ENCODE measurements at regions not wholly inside any gene's neighbourhood (a gene's known extent, or its start where the extent isn't known, plus 50 kb on each side); places are given as distances from the start of the nearest gene placed in this dataset.

GRCh38 chr16:87067003-87067556, 250.1 kb downstream of the C16orf95 start:
- no peaks in the 10 kb centered on the region for H3K9me3 ChIP-seq (ENCODE audit: control insufficient read depth, insufficient read depth, low read depth, low read length)
- no peak overlapping the region for H3K4me3 ChIP-seq (replicated peaks in 1 of 4; ENCODE audit: control extremely low read depth in 1 of 4, insufficient read depth in 1 of 4, low read depth in 3 of 4, low read length in 4 of 4)
- no peaks in the 10 kb centered on the region for H3K79me2 ChIP-seq (ENCODE audit: control insufficient read depth, insufficient read depth, low read length)
- no peaks in the 10 kb centered on the region for H3K4me1 ChIP-seq (ENCODE audit: control insufficient read depth, extremely low read depth, insufficient read depth, low read length)
- H3K9ac ChIP-seq (ENCODE audit: insufficient read depth, low read length) = no peak overlapping the region
- TF ChIP-seq CTCF (conservative IDR thresholded peaks at IDR 0.05 in 1 of 2, IDR thresholded peaks at IDR 0.05 in 1 of 2; ENCODE audit: low read depth in 1 of 2, low read length in 2 of 2) (no peak), EZH2 (IDR thresholded peaks at IDR 0.05; ENCODE audit: low read length, missing control alignments) (no peak)
- no peak overlapping the region for H3K27ac ChIP-seq (ENCODE audit: insufficient read depth, low read length)
- no peaks in the 10 kb centered on the region for H3K36me3 ChIP-seq (ENCODE audit: control insufficient read depth, insufficient read depth, low read length)
- H4K20me1 ChIP-seq (ENCODE audit: control insufficient read depth, extremely low read depth, insufficient read depth, low read length) = no peaks in the 10 kb centered on the region
- peaks cover 6% of the 10 kb centered on the region for H3K27me3 ChIP-seq (ENCODE audit: control insufficient read depth, insufficient read depth, low read length)
- no peak for DNase-seq (ENCODE audit: low read depth in 2 of 2)
- no peak overlapping the region for H3K4me2 ChIP-seq (ENCODE audit: extremely low read depth, insufficient read depth, low read length)
- H2AFZ ChIP-seq (ENCODE audit: low read length) = no peak overlapping the region

GRCh38 chr16:87067836-87068761, 249.1 kb downstream of the C16orf95 start:
- no peak overlapping the region for H3K4me2 ChIP-seq (ENCODE audit: extremely low read depth, insufficient read depth, low read length)
- no peak overlapping the region for H2AFZ ChIP-seq (ENCODE audit: low read length)
- peaks cover 6% of the 10 kb centered on the region for H3K27me3 ChIP-seq (ENCODE audit: control insufficient read depth, insufficient read depth, low read length)
- no peaks in the 10 kb centered on the region for H4K20me1 ChIP-seq (ENCODE audit: control insufficient read depth, extremely low read depth, insufficient read depth, low read length)
- no peak overlapping the region for H3K4me3 ChIP-seq (replicated peaks in 1 of 4; ENCODE audit: control extremely low read depth in 1 of 4, insufficient read depth in 1 of 4, low read depth in 3 of 4, low read length in 4 of 4)
- no peaks in the 10 kb centered on the region for H3K36me3 ChIP-seq (ENCODE audit: control insufficient read depth, insufficient read depth, low read length)
- no peaks in the 10 kb centered on the region for H3K4me1 ChIP-seq (ENCODE audit: control insufficient read depth, extremely low read depth, insufficient read depth, low read length)
- no peaks in the 10 kb centered on the region for H3K9me3 ChIP-seq (ENCODE audit: control insufficient read depth, insufficient read depth, low read depth, low read length)
- peak in 1 of 2 donors; percentile 79 for DNase-seq (ENCODE audit: low read depth in 2 of 2)
- no peaks in the 10 kb centered on the region for H3K79me2 ChIP-seq (ENCODE audit: control insufficient read depth, insufficient read depth, low read length)
- H3K9ac ChIP-seq (ENCODE audit: insufficient read depth, low read length) = no peak overlapping the region
- TF ChIP-seq EZH2 (IDR thresholded peaks at IDR 0.05; ENCODE audit: low read length, missing control alignments) = no peak
- TF ChIP-seq CTCF (conservative IDR thresholded peaks at IDR 0.05 in 1 of 2, IDR thresholded peaks at IDR 0.05 in 1 of 2; ENCODE audit: low read depth in 1 of 2, low read length in 2 of 2) = no peak
- H3K27ac ChIP-seq (ENCODE audit: insufficient read depth, low read length) = no peak overlapping the region

- H3K27ac ChIP-seq (ENCODE audit: insufficient read depth, low read length) = no peak overlapping the region
- DNase-seq (ENCODE audit: low read depth in 2 of 2) = no peak
- TF ChIP-seq EZH2 (IDR thresholded peaks at IDR 0.05; ENCODE audit: low read length, missing control alignments) (no peak), CTCF (conservative IDR thresholded peaks at IDR 0.05 in 1 of 2, IDR thresholded peaks at IDR 0.05 in 1 of 2; ENCODE audit: low read depth in 1 of 2, low read length in 2 of 2) (no peak)
- no peak overlapping the region for H3K4me2 ChIP-seq (ENCODE audit: extremely low read depth, insufficient read depth, low read length)
- H3K4me3 ChIP-seq (replicated peaks in 1 of 4; ENCODE audit: control extremely low read depth in 1 of 4, insufficient read depth in 1 of 4, low read depth in 3 of 4, low read length in 4 of 4) = no peak overlapping the region
- H3K79me2 ChIP-seq (ENCODE audit: control insufficient read depth, insufficient read depth, low read length) = no peaks in the 10 kb centered on the region
- no peak overlapping the region for H2AFZ ChIP-seq (ENCODE audit: low read length)
- no peaks in the 10 kb centered on the region for H3K4me1 ChIP-seq (ENCODE audit: control insufficient read depth, extremely low read depth, insufficient read depth, low read length)
- no peaks in the 10 kb centered on the region for H4K20me1 ChIP-seq (ENCODE audit: control insufficient read depth, extremely low read depth, insufficient read depth, low read length)
- no peaks in the 10 kb centered on the region for H3K36me3 ChIP-seq (ENCODE audit: control insufficient read depth, insufficient read depth, low read length)
- H3K9me3 ChIP-seq (ENCODE audit: control insufficient read depth, insufficient read depth, low read depth, low read length) = no peaks in the 10 kb centered on the region
- H3K9ac ChIP-seq (ENCODE audit: insufficient read depth, low read length) = no peak overlapping the region
- H3K27me3 ChIP-seq (ENCODE audit: control insufficient read depth, insufficient read depth, low read length) = peaks cover 6% of the 10 kb centered on the region
These were observed 248.4 kb downstream of the C16orf95 start for GRCh38 chr16:87068762-87069150.
